Activated naive CD8-positive, alpha-beta T cell treated with anti-CD3 and anti-CD28 coated beads, Interleukin-2, amount 10 ng/mL, durations not matched to agents 7 days and 5 days (primary cell): ENCODE measurements at regions not wholly inside any gene's neighbourhood (a gene's known extent, or its start where the extent isn't known, plus 50 kb on each side); places are given as distances from the start of the nearest gene placed in this dataset.

ENCODE experiments used
- ATAC-seq: fragments of 150-1000 bp; cut with Tn5 transposase; one replicate; pipeline ENCODE4 v1.10.0; 2021; ENCODE audit warnings: low read depth, moderate library complexity
- POLR2A ChIA-PET: fragments of 350-600 bp; sonication (Branson Sonifier 250); formaldehyde crosslinking; loops from one replicate; lab custom pipeline; 2021; ENCODE audit warnings: antibody characterized with exemption; lab: Charles Lee
- DNase-seq: peaks from one replicate; pipeline ENCODE4 v3.0.0; 2021
- H3K27ac Mint-ChIP-seq: one replicate; pipeline ENCODE4 v1.8.0; 2022; ENCODE audit warnings: mild to moderate bottlenecking, mixed read lengths
- H3K27me3 Mint-ChIP-seq: one replicate; pipeline ENCODE4 v1.8.0; 2022; ENCODE audit warnings: mild to moderate bottlenecking, moderate library complexity, mixed read lengths
- H3K36me3 Mint-ChIP-seq: one replicate; pipeline ENCODE4 v1.8.0; 2021; ENCODE audit warnings: mild to moderate bottlenecking, mixed read lengths
- H3K4me1 Mint-ChIP-seq: one replicate; pipeline ENCODE4 v1.8.0; 2021; ENCODE audit warnings: mixed read lengths
- H3K4me3 Mint-ChIP-seq: one replicate; pipeline ENCODE4 v1.8.0; 2022; ENCODE audit warnings: mild to moderate bottlenecking, moderate library complexity, mixed read lengths
- H3K9me3 Mint-ChIP-seq: one replicate; pipeline ENCODE4 v1.8.0; 2021; ENCODE audit warnings: mixed read lengths

DNA sequence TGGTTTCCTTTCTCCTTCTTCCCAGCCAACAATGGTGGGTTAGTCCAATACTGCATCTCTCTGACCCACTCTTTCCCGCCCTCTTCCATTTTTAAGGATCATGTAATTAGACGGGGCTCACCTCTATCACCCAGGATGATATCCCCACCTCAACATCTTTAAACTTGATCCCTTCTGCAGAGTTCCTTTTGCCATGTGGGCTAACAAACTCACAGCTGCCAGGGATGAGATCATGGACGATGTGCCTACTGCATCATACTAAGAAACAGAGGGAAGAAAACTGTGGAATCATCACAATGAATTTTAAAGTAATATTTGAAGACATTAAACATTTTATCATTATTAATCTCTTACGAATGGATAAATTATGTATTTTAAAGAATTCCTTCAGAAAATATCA lies 183.5 kb downstream of the RDH14 start:
- H3K36me3 Mint-ChIP-seq = no peaks in the 10 kb centered on the region
- no peak for ATAC-seq
- no peaks in the 10 kb centered on the region for H3K9me3 Mint-ChIP-seq
- no peak overlapping the region for H3K27ac Mint-ChIP-seq
- no peak overlapping the region for H3K4me3 Mint-ChIP-seq
- POLR2A ChIA-PET = no interaction called here
- H3K27me3 Mint-ChIP-seq = peaks cover 5% of the 10 kb centered on the region
- H3K4me1 Mint-ChIP-seq = no peaks in the 10 kb centered on the region
- DNase-seq = no peak

DNA sequence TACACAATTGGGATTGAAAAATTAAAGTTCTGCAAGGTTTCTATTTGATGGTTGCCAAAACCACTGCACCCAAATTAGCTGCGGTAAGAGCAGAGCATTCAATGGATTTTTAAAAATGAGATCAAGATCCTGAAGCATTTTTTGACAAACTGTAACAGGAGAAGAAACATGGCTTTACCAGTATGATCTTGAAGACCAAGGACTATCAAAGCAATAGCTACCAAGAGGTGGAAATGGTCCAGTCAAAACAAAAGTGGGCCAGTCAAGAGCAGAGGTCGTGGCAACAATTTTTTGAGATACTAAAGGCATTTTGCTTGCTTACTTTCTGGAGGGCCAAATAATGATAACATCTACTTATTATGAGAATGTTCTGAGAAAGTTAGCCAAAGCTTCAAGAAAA lies 186.8 kb downstream of the RDH14 start:
- Mint-ChIP-seq H3K27ac (no peak overlapping the region), H3K4me3 (no peak overlapping the region), H3K36me3 (no peaks in the 10 kb centered on the region), H3K27me3 (peaks cover 18% of the 10 kb centered on the region), H3K4me1 (no peaks in the 10 kb centered on the region), H3K9me3 (no peaks in the 10 kb centered on the region)
- POLR2A ChIA-PET = no interaction called here
- DNase-seq = no peak
- ATAC-seq = no peak

DNA sequence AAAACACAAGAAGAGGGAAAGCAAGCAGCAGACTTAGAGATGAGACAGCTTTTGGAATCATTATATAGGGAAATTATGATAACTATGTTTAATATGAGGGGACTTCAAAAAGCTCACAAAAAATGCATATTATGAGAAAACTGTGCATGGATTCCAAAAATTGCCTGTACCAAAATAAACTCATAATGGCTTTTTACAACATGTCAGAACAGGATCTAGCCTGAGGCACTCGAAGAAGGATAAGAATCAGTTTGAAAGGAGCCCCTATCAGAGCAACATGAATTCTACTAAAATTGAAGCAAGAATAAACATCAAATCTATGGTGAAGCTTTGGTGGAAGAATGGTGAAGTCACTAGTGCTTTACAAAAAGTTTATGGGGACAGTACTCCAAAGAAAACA lies 187.4 kb downstream of the RDH14 start:
- POLR2A ChIA-PET = no interaction called here
- H3K27ac Mint-ChIP-seq = no peak overlapping the region
- no peak overlapping the region for H3K4me3 Mint-ChIP-seq
- no peak for DNase-seq
- H3K9me3 Mint-ChIP-seq = no peaks in the 10 kb centered on the region
- no peaks in the 10 kb centered on the region for H3K36me3 Mint-ChIP-seq
- H3K27me3 Mint-ChIP-seq = peaks cover 18% of the 10 kb centered on the region
- ATAC-seq = no peak
- H3K4me1 Mint-ChIP-seq = no peaks in the 10 kb centered on the region

DNA sequence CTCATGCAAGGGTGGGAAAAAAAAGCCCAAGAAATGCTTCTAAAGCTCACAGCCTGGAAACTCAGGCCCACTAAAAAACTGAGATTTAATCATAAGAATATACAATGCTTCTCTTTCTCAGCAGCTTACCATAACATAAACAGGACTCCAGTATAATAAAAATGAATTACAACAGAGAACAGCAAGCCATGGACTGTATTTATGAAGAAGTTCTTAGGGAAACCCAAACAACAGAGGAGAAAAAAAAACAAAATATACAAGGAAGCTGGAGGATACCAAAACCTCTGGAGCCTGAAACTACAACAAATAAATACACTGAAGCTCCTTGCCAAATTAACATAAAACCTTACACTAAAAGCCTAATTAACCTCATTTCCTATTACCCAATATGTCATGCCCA lies 187.8 kb downstream of the RDH14 start:
- POLR2A ChIA-PET = no interaction called here
- Mint-ChIP-seq H3K27me3 (peaks cover 18% of the 10 kb centered on the region), H3K4me3 (no peak overlapping the region), H3K27ac (no peak overlapping the region), H3K9me3 (no peaks in the 10 kb centered on the region), H3K36me3 (no peaks in the 10 kb centered on the region), H3K4me1 (no peaks in the 10 kb centered on the region)
- ATAC-seq (no peak), DNase-seq (no peak)

DNA sequence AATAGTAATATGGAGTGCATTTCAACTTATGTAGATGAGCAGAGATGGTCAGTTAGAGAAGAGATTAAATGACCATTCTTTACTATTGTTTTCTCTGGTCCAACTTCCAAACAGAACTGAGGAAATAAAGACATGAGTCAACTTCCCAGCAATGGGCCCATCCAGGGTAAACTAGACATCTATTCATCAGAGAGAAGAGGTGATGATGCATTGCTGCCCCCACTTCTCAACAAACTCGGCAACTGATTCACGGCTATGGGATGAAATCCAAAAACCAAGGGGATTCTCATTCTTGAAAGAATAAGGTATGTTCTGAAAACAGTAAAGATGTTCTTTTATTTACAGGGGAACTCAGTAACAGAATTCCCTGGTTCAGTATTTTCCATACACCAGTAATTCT lies 190.7 kb downstream of the RDH14 start:
- DNase-seq = no peak
- POLR2A ChIA-PET = no interaction called here
- H3K36me3 Mint-ChIP-seq = no peaks in the 10 kb centered on the region
- H3K4me3 Mint-ChIP-seq = no peak overlapping the region
- no peak for ATAC-seq
- no peaks in the 10 kb centered on the region for H3K9me3 Mint-ChIP-seq
- peaks cover 18% of the 10 kb centered on the region for H3K27me3 Mint-ChIP-seq
- H3K27ac Mint-ChIP-seq = no peak overlapping the region
- no peaks in the 10 kb centered on the region for H3K4me1 Mint-ChIP-seq

DNA sequence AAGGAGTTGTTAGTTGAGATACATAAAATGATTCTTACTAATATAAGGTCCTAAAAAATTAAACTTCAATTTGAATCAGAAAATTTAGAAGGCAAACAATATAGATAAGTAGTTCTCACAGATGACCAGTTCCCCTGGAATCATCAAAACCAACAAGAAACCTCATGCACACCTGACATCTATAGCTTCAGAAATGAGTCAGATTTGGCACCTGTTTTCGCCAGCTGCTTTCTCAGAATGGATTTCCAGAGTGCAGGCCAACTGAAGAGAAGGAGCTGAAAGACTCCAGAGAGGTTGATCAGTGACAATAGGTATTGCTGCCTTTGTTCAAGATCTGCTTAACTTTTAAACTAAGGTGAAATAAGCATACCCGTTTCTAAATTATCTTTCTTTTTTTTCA lies 192.4 kb downstream of the RDH14 start:
- Mint-ChIP-seq H3K27me3 (peaks cover 15% of the 10 kb centered on the region), H3K9me3 (no peaks in the 10 kb centered on the region), H3K27ac (no peak overlapping the region), H3K36me3 (no peaks in the 10 kb centered on the region), H3K4me1 (no peaks in the 10 kb centered on the region), H3K4me3 (no peak overlapping the region)
- DNase-seq (no peak), ATAC-seq (no peak)
- POLR2A ChIA-PET = no interaction called here

DNA sequence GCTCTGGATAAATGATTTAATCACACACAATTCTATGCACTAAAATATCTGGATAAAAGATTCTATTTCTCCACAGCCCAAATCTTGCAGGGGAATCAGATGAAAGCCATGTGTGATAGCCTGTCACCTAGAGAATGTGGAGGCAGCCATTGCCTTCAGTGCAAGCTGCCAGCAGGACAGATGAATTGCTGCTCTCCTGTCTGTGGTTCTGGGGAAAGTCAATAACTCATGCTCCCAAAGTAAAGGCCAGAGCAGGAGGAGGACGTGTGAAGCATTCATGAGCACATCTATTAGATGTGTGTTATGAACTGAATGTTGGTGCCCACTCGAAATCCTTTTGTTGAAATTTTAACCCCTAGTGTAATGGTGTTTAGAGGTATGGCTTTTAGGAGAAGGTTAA lies 195.1 kb downstream of the RDH14 start:
- Mint-ChIP-seq H3K4me1 (no peaks in the 10 kb centered on the region), H3K9me3 (no peaks in the 10 kb centered on the region), H3K27ac (no peak overlapping the region), H3K27me3 (peaks cover 11% of the 10 kb centered on the region), H3K36me3 (no peaks in the 10 kb centered on the region), H3K4me3 (no peak overlapping the region)
- DNase-seq (no peak), ATAC-seq (no peak)
- POLR2A ChIA-PET = no interaction called here

DNA sequence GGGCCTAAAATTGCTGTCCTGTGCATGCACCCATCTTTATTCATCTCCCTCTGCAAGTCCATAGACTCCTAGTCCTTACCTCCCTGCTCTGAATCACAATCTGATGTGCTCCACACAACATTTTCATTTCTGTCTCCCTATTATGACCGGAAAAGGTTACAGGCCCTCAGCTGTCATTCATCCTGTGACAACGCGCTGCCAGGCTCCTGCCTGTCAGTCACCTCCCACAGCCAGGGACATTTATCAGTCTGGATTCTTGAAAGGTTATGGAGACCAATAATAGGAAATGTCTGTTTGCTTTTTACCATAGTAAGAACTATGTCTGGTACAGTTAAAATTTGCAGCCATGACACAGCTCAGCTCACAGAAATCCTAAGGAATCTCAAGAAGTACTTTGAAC lies 197.1 kb downstream of the RDH14 start:
- Mint-ChIP-seq H3K27ac (no peak overlapping the region), H3K27me3 (no peaks in the 10 kb centered on the region), H3K4me3 (no peak overlapping the region), H3K36me3 (no peaks in the 10 kb centered on the region), H3K4me1 (no peaks in the 10 kb centered on the region), H3K9me3 (no peaks in the 10 kb centered on the region)
- POLR2A ChIA-PET = no interaction called here
- ATAC-seq = no peak
- no peak for DNase-seq

DNA sequence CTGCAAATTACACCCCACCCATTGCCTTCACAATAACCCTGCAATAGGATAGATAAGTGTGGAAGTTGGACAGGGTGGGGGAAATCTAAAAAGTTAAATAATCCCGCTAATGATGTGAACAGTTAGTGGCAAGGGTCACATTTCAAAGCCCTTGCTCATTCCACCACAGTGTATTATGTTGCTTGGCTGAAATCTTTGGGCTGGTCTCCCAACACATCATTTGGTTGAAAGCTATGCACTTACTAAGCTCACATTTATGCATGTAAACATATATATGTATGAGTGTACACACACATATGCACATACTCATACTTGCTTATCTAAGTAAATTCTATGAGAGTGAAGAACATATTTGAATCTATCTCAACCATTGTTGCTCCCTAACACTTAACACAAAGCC lies 197.8 kb downstream of the RDH14 start:
- Mint-ChIP-seq H3K4me3 (no peak overlapping the region), H3K9me3 (no peaks in the 10 kb centered on the region), H3K36me3 (no peaks in the 10 kb centered on the region), H3K27ac (no peak overlapping the region), H3K4me1 (no peaks in the 10 kb centered on the region), H3K27me3 (no peaks in the 10 kb centered on the region)
- ATAC-seq (no peak), DNase-seq (no peak)
- POLR2A ChIA-PET = no interaction called here

DNA sequence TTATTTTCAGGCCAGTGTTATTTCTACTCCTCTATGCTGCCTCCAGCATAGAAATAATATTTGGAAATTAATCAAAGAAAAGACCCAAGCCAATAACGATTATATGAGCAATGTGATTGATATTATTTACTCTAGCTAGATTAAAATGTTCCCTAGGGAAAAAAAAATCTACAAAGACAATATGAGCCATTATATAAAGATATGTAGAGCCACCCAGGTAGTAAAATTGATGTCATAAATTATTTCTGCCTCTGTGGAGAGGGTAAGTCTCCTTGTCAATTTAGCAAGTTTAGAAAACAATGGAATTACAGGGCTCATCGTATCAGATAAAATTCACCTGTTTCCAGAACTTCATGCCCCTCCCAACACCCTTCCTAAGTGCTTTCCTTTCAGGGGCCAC lies 202.9 kb downstream of the RDH14 start:
- no peak for ATAC-seq
- no peak for DNase-seq
- H3K36me3 Mint-ChIP-seq = no peaks in the 10 kb centered on the region
- no peaks in the 10 kb centered on the region for H3K9me3 Mint-ChIP-seq
- POLR2A ChIA-PET = no interaction called here
- H3K4me1 Mint-ChIP-seq = no peaks in the 10 kb centered on the region
- H3K27ac Mint-ChIP-seq = no peak overlapping the region
- H3K4me3 Mint-ChIP-seq = no peak overlapping the region
- H3K27me3 Mint-ChIP-seq = peaks cover 4% of the 10 kb centered on the region

DNA sequence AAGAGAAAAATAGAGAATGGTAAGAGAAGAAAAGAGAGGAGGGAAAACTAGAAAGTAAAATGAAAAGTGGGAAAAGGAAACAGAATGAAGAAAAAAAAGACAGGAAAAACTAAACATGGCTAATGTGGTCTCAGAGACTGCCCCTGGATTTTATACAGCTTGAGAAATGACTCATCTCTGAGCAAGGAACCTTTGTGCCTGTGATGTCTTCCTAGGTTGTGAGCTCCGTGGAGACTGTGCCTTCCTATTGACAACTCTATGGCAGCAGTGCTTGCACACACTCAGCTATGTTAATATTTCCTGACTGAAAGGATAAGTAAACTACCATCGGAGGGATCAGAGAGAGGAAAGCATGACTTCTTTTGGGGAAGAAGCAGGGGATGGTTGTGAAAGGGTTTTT lies 203.8 kb downstream of the RDH14 start:
- H3K36me3 Mint-ChIP-seq = no peaks in the 10 kb centered on the region
- H3K4me3 Mint-ChIP-seq = no peak overlapping the region
- H3K27ac Mint-ChIP-seq = no peak overlapping the region
- H3K4me1 Mint-ChIP-seq = no peaks in the 10 kb centered on the region
- DNase-seq (no peak), ATAC-seq (no peak)
- H3K9me3 Mint-ChIP-seq = no peaks in the 10 kb centered on the region
- POLR2A ChIA-PET = no interaction called here
- H3K27me3 Mint-ChIP-seq = peaks cover 4% of the 10 kb centered on the region

DNA sequence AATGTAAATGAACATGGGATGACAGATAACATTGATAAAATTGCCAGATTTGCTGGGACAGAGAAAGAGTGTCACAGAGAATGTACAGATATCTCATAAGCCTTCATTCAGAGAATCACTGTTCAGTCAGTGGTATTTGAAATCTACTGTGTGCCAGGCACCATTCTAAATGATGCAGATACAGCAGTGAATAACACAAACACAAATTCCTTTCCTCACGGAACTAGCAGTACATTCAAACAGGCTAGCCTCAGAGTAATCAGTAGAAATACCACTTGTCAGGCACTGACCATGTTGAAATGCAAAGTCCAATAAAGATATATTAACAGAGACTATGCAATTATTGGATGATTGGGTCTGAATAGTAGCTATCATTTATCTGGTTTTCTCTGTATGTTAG lies 211.0 kb downstream of the RDH14 start:
- DNase-seq (no peak), ATAC-seq (no peak)
- Mint-ChIP-seq H3K4me1 (no peaks in the 10 kb centered on the region), H3K9me3 (no peaks in the 10 kb centered on the region), H3K4me3 (no peak overlapping the region), H3K36me3 (no peaks in the 10 kb centered on the region), H3K27me3 (peaks cover 4% of the 10 kb centered on the region), H3K27ac (no peak overlapping the region)
- POLR2A ChIA-PET = no interaction called here

DNA sequence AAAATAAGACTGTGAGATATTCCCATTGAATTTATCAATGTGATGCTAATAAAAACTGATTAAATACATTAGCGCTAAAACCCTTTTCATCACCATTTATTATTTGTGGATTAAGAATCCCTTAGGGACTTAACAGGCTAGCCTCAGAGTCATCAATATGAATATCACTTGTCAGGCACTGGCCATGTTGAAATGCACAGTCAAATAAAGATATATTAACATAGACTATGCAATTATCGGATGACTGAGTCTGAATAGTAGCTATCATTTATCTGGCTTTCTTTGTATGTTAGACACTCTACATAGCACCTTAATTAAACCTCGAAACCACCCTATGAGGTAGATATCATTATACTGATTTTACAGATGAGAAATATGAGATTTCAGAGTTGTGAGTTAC lies 213.6 kb downstream of the RDH14 start:
- Mint-ChIP-seq H3K9me3 (no peaks in the 10 kb centered on the region), H3K27me3 (no peaks in the 10 kb centered on the region), H3K4me1 (no peaks in the 10 kb centered on the region), H3K27ac (no peak overlapping the region), H3K4me3 (no peak overlapping the region), H3K36me3 (no peaks in the 10 kb centered on the region)
- DNase-seq = no peak
- no peak for ATAC-seq
- POLR2A ChIA-PET = no interaction called here

DNA sequence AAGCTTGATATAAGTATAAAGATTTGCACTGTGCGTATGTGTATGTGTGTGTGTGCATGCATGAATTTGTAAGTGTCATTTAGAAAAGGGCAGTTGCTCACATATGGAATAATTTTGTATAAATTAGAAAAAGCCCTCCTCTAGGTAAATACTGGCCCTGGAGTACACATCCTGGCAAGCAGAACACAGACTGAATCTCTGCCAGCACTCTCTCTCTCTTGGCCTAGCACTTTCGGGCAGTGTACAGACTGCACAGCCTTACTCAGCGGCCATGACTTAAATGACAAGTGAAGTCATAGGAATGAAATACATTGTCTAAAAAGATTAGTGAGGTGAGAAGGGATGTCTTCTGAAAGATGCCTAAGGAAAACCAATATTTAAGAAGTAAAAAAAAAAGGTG lies 214.1 kb downstream of the RDH14 start:
- POLR2A ChIA-PET = no interaction called here
- DNase-seq = no peak
- Mint-ChIP-seq H3K4me3 (no peak overlapping the region), H3K27me3 (no peaks in the 10 kb centered on the region), H3K9me3 (no peaks in the 10 kb centered on the region), H3K27ac (no peak overlapping the region), H3K4me1 (no peaks in the 10 kb centered on the region), H3K36me3 (no peaks in the 10 kb centered on the region)
- ATAC-seq = no peak

DNA sequence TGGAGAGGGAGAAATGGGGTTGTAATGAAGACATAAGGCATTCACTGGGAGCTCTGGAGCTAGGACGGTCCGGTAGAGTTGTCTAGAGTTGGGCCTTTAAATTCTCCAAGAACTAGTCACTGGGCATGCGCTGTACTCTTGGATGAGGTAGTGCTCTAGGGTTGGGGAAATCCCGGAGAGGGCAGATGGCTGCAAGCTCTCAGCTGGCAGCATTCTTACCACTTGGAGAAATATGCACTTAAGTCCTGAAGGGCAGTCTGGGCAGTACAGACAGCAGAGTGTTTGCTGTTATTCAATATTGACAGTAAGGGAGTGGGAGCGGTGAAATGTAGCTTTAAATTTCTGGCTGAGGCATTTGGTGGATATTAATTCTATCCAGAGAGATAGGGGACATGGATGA lies 214.6 kb downstream of the RDH14 start:
- DNase-seq = no peak

More for the DNA sequence above, 214.6 kb downstream of the RDH14 start:
- H3K27me3 Mint-ChIP-seq = no peaks in the 10 kb centered on the region
- H3K27ac Mint-ChIP-seq = no peak overlapping the region
- no peak for ATAC-seq
- H3K9me3 Mint-ChIP-seq = no peaks in the 10 kb centered on the region
- no peaks in the 10 kb centered on the region for H3K36me3 Mint-ChIP-seq
- H3K4me3 Mint-ChIP-seq = no peak overlapping the region
- POLR2A ChIA-PET = no interaction called here
- H3K4me1 Mint-ChIP-seq = no peaks in the 10 kb centered on the region
